Body of pancreas (tissue), 4 donors: ENCODE measurements at regions not wholly inside any gene's neighbourhood (a gene's known extent, or its start where the extent isn't known, plus 50 kb on each side); places are given as distances from the start of the nearest gene placed in this dataset.

Experiments
- CTCF ChIP-seq, 7 experiments: fragments of 450-650 bp in 4 of 7; fragments of 200-600 bp in 3 of 7; sonication (generic) in 3 of 7; IDR thresholded peaks; one replicate each; pipeline ENCODE4 v1.5.1; 2016 to 2019; ENCODE audit warnings: antibody characterized with exemption in 7 of 7
- POLR2A ChIP-seq, 3 donors: fragments of 450-650 bp; IDR thresholded peaks; one replicate each; pipeline ENCODE4 v1.6.1; 2016; ENCODE audit warnings: antibody characterized with exemption in 3 of 3, mild to moderate bottlenecking in 2 of 3

GRCh38 chr10:15432266-15432665, 61.2 kb upstream of the FAM171A1 start:
- TF ChIP-seq CTCF (IDR thresholded peaks at IDR 0.05) (no peak), POLR2A (IDR thresholded peaks at IDR 0.05) (no peak)
